AG04449 (cell line): ENCODE measurements at regions not wholly inside any gene's neighbourhood (a gene's known extent, or its start where the extent isn't known, plus 50 kb on each side); places are given as distances from the start of the nearest gene placed in this dataset.

Experiments used
- CTCF ChIA-PET: fragments of 350-600 bp; formaldehyde crosslinking; extraction: SDS; loops from one replicate; lab custom pipeline; 2021; ENCODE audit warnings: antibody characterized with exemption; lab: Yijun Ruan, JAX
- POLR2A ChIA-PET: fragments of 400-600, 350-600 bp; formaldehyde crosslinking; extraction: SDS; loops from one replicate; lab custom pipeline; 2020; ENCODE audit warnings: antibody characterized with exemption, inconsistent platforms; lab: Yijun Ruan, JAX
- DNase-seq: peaks from one replicate; pipeline ENCODE4 v3.0.0-alpha.2; 2010; ENCODE audit warnings: low read depth, low spot score
- H3K4me3 ChIP-seq: 2 replicates; pipeline ENCODE4 v1.5.1; 2011; ENCODE audit warnings: low read depth, mild to moderate bottlenecking, control low read depth, low read length
- TF ChIP-seq, protein P1 (sequence below): IDR thresholded peaks from one replicate; pipeline ENCODE4 v1.5.1; 2011; ENCODE audit warnings: mild to moderate bottlenecking, moderate library complexity, low read length, control low read depth, inconsistent platforms; ENCODE audit not compliant: insufficient read depth; ENCODE audit errors: missing control alignments

GRCh38 chr9:135347461-135347860 lies 132.1 kb upstream of the PPP1R26 start:
- DNase-seq: no peak
- no peak overlapping the region for H3K4me3 ChIP-seq
- TF ChIP-seq, protein P1, sequence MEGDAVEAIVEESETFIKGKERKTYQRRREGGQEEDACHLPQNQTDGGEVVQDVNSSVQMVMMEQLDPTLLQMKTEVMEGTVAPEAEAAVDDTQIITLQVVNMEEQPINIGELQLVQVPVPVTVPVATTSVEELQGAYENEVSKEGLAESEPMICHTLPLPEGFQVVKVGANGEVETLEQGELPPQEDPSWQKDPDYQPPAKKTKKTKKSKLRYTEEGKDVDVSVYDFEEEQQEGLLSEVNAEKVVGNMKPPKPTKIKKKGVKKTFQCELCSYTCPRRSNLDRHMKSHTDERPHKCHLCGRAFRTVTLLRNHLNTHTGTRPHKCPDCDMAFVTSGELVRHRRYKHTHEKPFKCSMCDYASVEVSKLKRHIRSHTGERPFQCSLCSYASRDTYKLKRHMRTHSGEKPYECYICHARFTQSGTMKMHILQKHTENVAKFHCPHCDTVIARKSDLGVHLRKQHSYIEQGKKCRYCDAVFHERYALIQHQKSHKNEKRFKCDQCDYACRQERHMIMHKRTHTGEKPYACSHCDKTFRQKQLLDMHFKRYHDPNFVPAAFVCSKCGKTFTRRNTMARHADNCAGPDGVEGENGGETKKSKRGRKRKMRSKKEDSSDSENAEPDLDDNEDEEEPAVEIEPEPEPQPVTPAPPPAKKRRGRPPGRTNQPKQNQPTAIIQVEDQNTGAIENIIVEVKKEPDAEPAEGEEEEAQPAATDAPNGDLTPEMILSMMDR: no peak
- ChIA-PET CTCF (no interaction called here), POLR2A (no interaction called here)

GRCh38 chr9:135348076-135348787 lies 131.3 kb upstream of the PPP1R26 start:
- ChIA-PET POLR2A (no interaction called here), CTCF (no interaction called here)
- DNase-seq: no peak
- no peak overlapping the region for H3K4me3 ChIP-seq
- TF ChIP-seq, protein P1: no peak

DNA sequence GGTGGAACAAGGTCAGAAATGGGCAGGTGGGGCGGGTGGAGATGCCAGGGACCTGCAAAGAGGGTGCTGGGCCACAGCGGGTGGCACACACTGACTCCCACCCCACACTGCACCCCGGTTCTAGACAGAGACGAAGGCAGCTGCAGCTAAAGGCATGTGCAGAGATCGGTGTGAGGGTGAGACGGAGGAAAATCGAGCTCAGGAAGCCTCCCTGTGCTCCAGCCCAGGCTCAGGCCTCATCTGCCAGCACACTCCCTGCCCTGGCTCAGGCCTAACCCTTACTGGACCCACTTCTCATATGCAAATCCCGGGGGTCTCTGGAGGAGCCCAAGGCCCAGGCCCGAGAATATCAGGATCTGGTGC lies 130.8 kb upstream of the PPP1R26 start:
- no peak for DNase-seq
- ChIA-PET CTCF (no interaction called here), POLR2A (no interaction called here)
- TF ChIP-seq, protein P1: no peak
- no peak overlapping the region for H3K4me3 ChIP-seq

GRCh38 chr9:135349212-135350002 lies 130.2 kb upstream of the PPP1R26 start:
- CTCF ChIA-PET: no interaction called here
- H3K4me3 ChIP-seq: no peak overlapping the region
- TF ChIP-seq, protein P1: no peak
- DNase-seq: no peak
- POLR2A ChIA-PET: no interaction called here

DNA sequence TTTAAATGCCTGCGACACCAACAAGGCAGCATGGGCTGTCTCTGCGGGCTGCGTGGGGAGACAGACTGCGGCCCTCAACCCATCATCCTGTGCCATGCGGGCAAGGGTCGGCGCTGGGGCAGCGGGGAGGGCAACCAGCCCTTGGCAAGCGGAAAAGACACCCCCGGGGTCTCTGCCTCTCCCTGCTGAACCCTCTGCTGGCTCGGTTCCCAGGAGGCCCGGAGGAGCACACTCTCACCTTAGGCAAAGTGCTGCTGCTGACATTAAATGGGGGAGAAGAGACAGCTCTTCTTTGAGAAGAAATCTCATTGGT lies 129.6 kb upstream of the PPP1R26 start:
- POLR2A ChIA-PET: no interaction called here
- no peak overlapping the region for H3K4me3 ChIP-seq
- TF ChIP-seq, protein P1: no peak
- CTCF ChIA-PET: no interaction called here
- DNase-seq: no peak

DNA sequence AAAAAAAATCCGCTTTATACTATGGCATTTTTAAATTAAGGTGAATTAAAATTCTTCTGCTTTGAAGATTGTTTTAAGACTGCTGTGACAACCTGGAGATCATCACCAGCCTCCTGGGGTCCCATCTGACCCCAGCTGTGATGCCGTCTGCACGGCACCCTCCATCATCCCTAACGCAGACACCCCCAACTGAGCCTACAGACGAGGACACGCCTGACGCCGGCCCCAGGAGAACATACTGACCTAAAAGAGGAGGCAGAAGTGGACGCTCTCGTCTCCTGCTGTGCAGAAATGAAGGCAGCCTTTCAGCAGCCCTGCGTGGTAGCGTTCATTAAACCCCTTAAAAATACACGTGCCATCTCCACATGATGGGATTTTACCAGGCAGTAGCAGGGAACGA lies 125.6 kb upstream of the PPP1R26 start:
- POLR2A ChIA-PET: no interaction called here
- no peak overlapping the region for H3K4me3 ChIP-seq
- TF ChIP-seq, protein P1: no peak
- no peak for DNase-seq
- CTCF ChIA-PET: interaction anchor here (0.7 kb wide), 1 partner anchor 11 kb away, joined by 3 read pairs; no protein-coding TSS in a partner anchor
